ENCODE measurements at regions not wholly inside any gene's neighbourhood (a gene's known extent, or its start where the extent isn't known, plus 50 kb on each side); places are given as distances from the start of the nearest gene placed in this dataset.
A peak's percentile ranks its signal among the peaks of the same experiment; 100 is the strongest.
"Not testable (repeated sequence)": the region's sequence is repeated elsewhere in the genome, so short reads cannot be mapped to it uniquely, and the experiment has no call there.

DNA sequence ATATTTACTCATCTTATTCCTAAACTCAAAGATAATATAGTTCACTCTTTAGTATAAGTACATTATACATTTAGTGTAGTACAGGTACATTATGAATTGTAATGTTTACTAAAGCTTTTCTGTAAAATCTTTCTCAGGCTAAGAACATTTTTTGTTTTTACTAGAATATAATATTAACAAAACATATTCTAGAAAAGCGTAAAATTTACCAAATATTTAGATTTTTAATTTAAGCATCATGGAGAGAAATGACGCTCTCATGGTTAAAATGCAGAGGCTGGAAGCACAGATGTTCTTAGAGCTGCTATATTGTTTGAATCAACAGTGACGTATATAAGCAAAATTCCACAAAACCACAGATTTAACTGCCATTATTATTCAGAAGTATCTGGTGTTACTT is 54.7 kb upstream of the NBPF15 start:
- DNase-seq = not testable (repeated sequence)

DNA sequence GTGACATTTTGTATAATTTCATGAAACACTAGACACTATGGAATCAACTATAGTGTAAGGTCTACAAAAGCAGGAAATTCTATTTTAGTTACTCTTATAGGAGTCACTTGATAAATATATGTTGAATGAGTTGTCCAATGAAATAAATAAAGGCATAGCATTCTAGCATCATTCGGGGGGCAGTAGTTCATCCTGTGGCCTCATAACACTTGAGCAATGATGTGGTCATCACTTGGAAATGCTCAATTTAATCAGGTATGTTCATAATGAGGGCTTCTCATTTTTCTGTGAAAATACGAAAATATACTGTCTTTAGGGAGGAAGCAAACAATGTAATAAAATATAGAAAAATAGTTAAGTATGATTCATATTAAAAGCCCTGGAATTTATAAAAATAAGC is 55.4 kb upstream of the NBPF15 start:
- DNase-seq = not testable (repeated sequence)

GRCh38 chr1:144518439-144518838 is 57.0 kb upstream of the NBPF15 start:
- DNase-seq = not testable (repeated sequence)

GRCh38 chr1:144519528-144520189 is 58.2 kb upstream of the NBPF15 start:
- not testable (repeated sequence) for DNase-seq

GRCh38 chr1:144523661-144524407 is 62.4 kb upstream of the NBPF15 start:
- DNase-seq = peak; percentile 55

- DNase-seq = not testable (repeated sequence)
Measured at GRCh38 chr1:144532156-144532607, 60.5 kb upstream of the PPIAL4F start.

GRCh38 chr1:144533480-144533879 is 59.2 kb upstream of the PPIAL4F start:
- DNase-seq = not testable (repeated sequence)

- not testable (repeated sequence) for DNase-seq
Measured at GRCh38 chr1:144534286-144534685, 58.4 kb upstream of the PPIAL4F start.

- DNase-seq = not testable (repeated sequence)
Measured at GRCh38 chr1:144536677-144537076, 56.0 kb upstream of the PPIAL4F start.

DNA sequence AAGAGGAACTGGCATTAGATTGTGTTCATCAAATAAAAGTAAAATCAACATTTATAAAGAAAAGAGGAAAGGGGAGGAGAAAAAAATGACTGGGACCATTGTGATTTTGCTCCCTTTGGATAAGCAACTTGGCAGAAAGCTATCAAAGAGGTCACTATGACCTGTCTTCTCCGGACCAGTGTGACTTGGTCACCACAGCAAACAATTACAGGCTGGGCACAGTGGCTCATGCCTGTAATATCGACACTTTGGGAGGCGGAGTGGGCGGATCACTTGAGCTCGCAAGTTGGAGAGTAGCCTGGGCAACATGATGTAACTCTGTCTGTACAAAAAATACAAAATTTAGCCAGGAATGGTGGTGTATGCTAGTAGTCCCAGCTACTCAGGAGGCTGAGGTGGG is 55.5 kb upstream of the PPIAL4F start:
- DNase-seq = not testable (repeated sequence)

DNA sequence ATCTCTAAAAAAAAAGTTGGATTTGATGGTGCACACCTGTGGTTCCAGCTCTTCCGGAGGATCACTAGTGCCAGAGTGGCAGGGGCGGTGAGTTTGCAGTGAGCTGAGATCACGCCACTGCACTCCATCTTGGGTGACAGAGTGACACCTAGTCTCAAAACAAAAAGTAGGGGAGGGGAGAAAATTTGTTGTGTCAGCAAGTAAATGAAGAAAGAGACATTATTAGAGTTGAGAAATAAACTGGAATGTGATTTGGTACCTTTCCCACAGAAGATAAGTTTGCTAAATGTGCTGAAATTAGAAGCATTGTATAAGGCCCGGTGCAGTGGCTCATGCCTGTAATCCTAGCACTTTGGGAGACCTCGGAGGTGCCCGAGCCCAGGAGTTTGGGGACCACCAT is 54.0 kb upstream of the PPIAL4F start:
- DNase-seq = not testable (repeated sequence)

DNA sequence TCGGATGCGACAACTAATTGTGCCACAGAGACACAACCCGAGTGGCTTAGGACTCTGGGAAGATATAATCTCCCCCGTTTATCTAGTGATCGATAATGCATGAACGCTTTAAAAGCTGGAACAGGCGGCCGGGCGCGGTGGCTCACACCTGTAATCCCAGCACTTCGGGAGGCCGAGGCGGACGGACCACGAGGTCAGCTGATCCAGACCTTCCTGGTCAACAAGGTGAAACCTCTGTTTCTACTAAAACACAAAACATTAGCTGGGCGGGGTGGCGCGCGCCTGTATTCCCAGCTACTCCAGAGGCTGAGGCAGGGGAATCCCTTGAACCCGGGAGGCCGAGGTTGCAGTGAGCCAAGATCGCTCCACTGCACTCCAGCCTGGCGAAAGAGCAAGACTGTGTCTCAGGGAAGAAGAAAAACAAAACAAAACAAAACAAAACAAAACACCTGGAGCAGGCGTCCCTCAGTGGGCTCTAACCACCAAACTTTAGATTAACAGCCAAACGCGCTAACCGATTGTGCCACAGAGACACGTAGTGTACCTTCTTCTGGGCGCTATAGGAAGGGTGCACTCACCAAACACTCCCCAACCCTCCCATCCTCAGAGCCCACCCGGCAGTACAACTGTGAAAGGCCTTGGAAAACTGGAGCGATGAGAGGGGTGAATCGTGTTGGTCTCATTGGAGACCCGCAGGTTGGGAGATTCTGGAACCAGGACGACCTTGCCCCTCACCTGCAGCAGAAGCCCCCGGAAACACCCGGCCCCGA is 53.3 kb upstream of the PPIAL4F start:
- DNase-seq = not testable (repeated sequence)

Measured in T-helper 9 cell (primary cell).